DND-41 (cell line): ENCODE measurements at regions not wholly inside any gene's neighbourhood (a gene's known extent, or its start where the extent isn't known, plus 50 kb on each side); places are given as distances from the start of the nearest gene placed in this dataset.

Source experiments
- ATAC-seq: fragments of 200-7000 bp; cut with Tn5 transposase; 3 replicates; pipeline ENCODE4 v1.9.1; 2021; ENCODE audit warnings: low read depth; ENCODE audit not compliant: insufficient read depth
- DNase-seq: peaks from one replicate; pipeline ENCODE4 v3.0.0-alpha.2; 2020
- H2AFZ ChIP-seq: 2 replicates; pipeline ENCODE4 v1.6.0; 2012; ENCODE audit warnings: low read depth, low read length
- H3K27ac ChIP-seq: 2 replicates; pipeline ENCODE4 v1.5.1; 2012; ENCODE audit warnings: low read length, inconsistent platforms
- H3K27me3 ChIP-seq: fragments of 200-600 bp; sonication (generic); 2 replicates; pipeline ENCODE4 v1.6.0; 2012; ENCODE audit warnings: low read length, mild to moderate bottlenecking, inconsistent platforms; ENCODE audit not compliant: insufficient read depth, poor library complexity
- H3K36me3 ChIP-seq: 2 replicates; pipeline ENCODE4 v1.5.1; 2012; ENCODE audit warnings: low read length, inconsistent platforms; ENCODE audit not compliant: insufficient read depth
- H3K4me1 ChIP-seq: 2 replicates; pipeline ENCODE4 v1.5.1; 2012; ENCODE audit warnings: mild to moderate bottlenecking, low read length; ENCODE audit not compliant: insufficient read depth
- H3K4me2 ChIP-seq: 2 replicates; pipeline ENCODE4 v1.6.0; 2012; ENCODE audit warnings: mild to moderate bottlenecking, moderate library complexity, low read length, inconsistent platforms; ENCODE audit not compliant: insufficient read depth
- H3K4me3 ChIP-seq, 2 experiments: fragments of 200-600 bp in 1 of 2; shearing (Covaris generic) in 1 of 2; 2 replicates each; pipeline ENCODE4 v1.5.1; 2012 to 2016; ENCODE audit warnings: inconsistent platforms in 2 of 2, low read length in 2 of 2, mild to moderate bottlenecking in 2 of 2, low read depth in 1 of 2, moderate library complexity in 1 of 2
- H3K79me2 ChIP-seq: 2 replicates; pipeline ENCODE4 v1.6.0; 2012; ENCODE audit warnings: low read length, inconsistent platforms; ENCODE audit not compliant: insufficient read depth
- H3K9ac ChIP-seq: 2 replicates; pipeline ENCODE4 v1.6.0; 2012; ENCODE audit warnings: low read depth, mild to moderate bottlenecking, inconsistent platforms, low read length, moderate library complexity
- H3K9me3 ChIP-seq: 2 replicates; pipeline ENCODE4 v1.5.1; 2012; ENCODE audit warnings: low read length, moderate library complexity, mild to moderate bottlenecking, inconsistent platforms; ENCODE audit not compliant: insufficient read depth, severe bottlenecking
- H4K20me1 ChIP-seq: 2 replicates; pipeline ENCODE4 v1.6.0; 2012; ENCODE audit warnings: low read length; ENCODE audit not compliant: insufficient read depth
- CTCF ChIP-seq: IDR thresholded peaks from 2 replicates; pipeline ENCODE4 v1.5.1; 2012; ENCODE audit warnings: borderline replicate concordance, low read length, moderate library complexity, mild to moderate bottlenecking; ENCODE audit not compliant: poor library complexity, severe bottlenecking; ENCODE audit errors: extremely low read depth
- EZH2 ChIP-seq: IDR thresholded peaks from 3 replicates; pipeline ENCODE4 v1.6.1; 2012; ENCODE audit warnings: borderline replicate concordance, low read depth, mild to moderate bottlenecking, moderate library complexity, low read length, inconsistent platforms; ENCODE audit not compliant: severe bottlenecking

DNA sequence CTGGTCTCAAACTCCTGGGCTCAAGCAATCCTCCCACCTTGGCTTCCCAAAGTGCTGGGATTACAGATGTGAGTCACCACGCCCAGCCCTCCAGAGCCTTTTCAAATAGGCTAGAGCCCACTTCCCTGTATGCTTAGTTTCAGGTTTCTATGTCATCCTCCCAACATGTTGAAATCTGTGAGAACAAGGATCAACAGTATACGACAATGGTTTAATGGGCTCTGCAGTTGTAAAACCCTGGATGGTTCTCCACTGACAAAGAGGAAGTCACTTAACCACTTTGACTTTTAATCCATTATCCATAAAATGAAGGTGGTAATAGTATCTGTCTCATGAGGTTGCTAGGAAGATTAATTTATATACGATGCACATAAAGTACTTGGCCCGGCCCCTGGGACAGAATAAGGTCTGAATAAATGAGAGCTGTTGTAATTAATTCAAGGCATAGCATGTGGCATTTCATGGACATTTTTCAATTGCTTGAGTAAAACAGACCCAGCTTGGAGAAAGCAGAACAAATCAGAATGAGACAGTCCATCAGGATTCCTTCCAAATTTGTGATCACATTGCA is 113.9 kb upstream of the ZNF648 start:
- Histone ChIP-seq H3K79me2 (no peaks in the 10 kb centered on the region), H3K9ac (no peak overlapping the region), H3K4me2 (no peak overlapping the region), H3K36me3 (no peaks in the 10 kb centered on the region), H3K9me3 (no peaks in the 10 kb centered on the region), H3K4me1 (peaks cover 8% of the 10 kb centered on the region), H3K4me3 (no peak overlapping the region), H3K27ac (no peak overlapping the region), H2AFZ (no peak overlapping the region), H3K27me3 (no peaks in the 10 kb centered on the region), H4K20me1 (no peaks in the 10 kb centered on the region)
- no peak for ATAC-seq
- DNase-seq = no peak
- TF ChIP-seq CTCF (no peak), EZH2 (no peak)

GRCh38 chr1:182174513-182174855 is 113.0 kb upstream of the ZNF648 start:
- TF ChIP-seq CTCF = no peak
- Histone ChIP-seq H3K4me2 (no peak overlapping the region), H3K27ac (no peak overlapping the region), H3K4me1 (peaks cover 8% of the 10 kb centered on the region), H3K4me3 (no peak overlapping the region), H2AFZ (no peak overlapping the region), H3K9me3 (no peaks in the 10 kb centered on the region), H3K36me3 (no peaks in the 10 kb centered on the region), H3K9ac (no peak overlapping the region), H3K27me3 (no peaks in the 10 kb centered on the region), H4K20me1 (no peaks in the 10 kb centered on the region), H3K79me2 (no peaks in the 10 kb centered on the region)
- ATAC-seq (no peak), DNase-seq (no peak)

DNA sequence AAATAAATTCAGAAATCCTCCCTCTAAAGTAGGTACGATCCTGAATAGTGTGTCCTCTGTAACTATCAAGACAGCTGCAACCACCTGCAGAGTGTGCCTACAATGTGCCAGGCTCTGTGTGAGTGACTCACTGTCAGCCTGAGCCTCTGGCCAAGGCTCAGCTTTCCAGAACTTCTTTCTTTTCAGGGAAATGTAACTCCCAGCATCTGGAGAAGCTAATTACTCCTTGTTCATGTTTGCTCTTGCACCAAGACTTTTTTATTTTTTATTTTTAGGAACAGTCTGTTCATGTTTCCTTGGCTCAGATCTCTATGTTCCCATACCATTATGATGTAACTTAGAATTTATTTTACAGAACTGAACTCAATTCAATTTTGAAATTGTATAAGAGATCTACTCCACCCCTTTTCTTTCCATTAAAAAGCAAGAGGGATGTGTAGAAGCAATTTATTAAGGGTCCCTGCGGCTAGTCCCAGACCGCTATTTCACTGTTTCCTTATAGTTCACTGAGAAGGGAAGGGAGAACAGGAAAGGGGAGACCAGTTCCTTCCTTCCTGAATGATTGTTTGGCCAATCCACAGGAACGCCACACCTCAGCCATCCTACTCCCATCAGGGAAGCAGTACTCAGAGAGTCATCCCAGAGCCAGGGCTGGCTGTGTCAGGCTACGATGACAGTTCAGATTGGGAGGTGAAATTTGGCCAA is 112.4 kb upstream of the ZNF648 start:
- H3K36me3 ChIP-seq = no peaks in the 10 kb centered on the region
- H3K79me2 ChIP-seq = no peaks in the 10 kb centered on the region
- H4K20me1 ChIP-seq = no peaks in the 10 kb centered on the region
- TF ChIP-seq CTCF (no peak), EZH2 (no peak)
- no peak overlapping the region for H3K27ac ChIP-seq
- ATAC-seq (no peak), DNase-seq (no peak)
- no peak overlapping the region for H3K4me3 ChIP-seq
- H3K4me1 ChIP-seq = peaks cover 8% of the 10 kb centered on the region
- no peaks in the 10 kb centered on the region for H3K9me3 ChIP-seq
- H3K9ac ChIP-seq = no peak overlapping the region
- no peak overlapping the region for H2AFZ ChIP-seq
- no peak overlapping the region for H3K4me2 ChIP-seq
- H3K27me3 ChIP-seq = no peaks in the 10 kb centered on the region

- Histone ChIP-seq H3K9ac (no peak overlapping the region), H3K79me2 (no peaks in the 10 kb centered on the region), H2AFZ (no peak overlapping the region), H3K4me2 (no peak overlapping the region), H3K4me3 (no peak overlapping the region), H3K27ac (no peak overlapping the region), H3K36me3 (no peaks in the 10 kb centered on the region), H3K27me3 (no peaks in the 10 kb centered on the region), H3K9me3 (no peaks in the 10 kb centered on the region), H3K4me1 (peaks cover 8% of the 10 kb centered on the region), H4K20me1 (no peaks in the 10 kb centered on the region)
- ATAC-seq = no peak
- TF ChIP-seq EZH2 (no peak), CTCF (no peak)
- DNase-seq = no peak
Observed at GRCh38 chr1:182172699-182173098, 111.2 kb upstream of the ZNF648 start.
